ELF-1 (cell line): ENCODE measurements at regions not wholly inside any gene's neighbourhood (a gene's known extent, or its start where the extent isn't known, plus 50 kb on each side); places are given as distances from the start of the nearest gene placed in this dataset.

ENCODE experiments used
- DNase-seq: peaks from one replicate; pipeline ENCODE4 v3.0.0-alpha.2; 2016; ENCODE audit warnings: low read depth, low spot score

- DNase-seq: no peak
Observed at GRCh38 chr6:81476881-81477280, 275.6 kb downstream of the TENT5A start.

GRCh38 chr6:81475646-81476045 lies 276.8 kb downstream of the TENT5A start:
- no peak for DNase-seq

- DNase-seq: peak; percentile 5
Observed at GRCh38 chr6:81465859-81466258, 286.6 kb downstream of the TENT5A start.

GRCh38 chr6:81456416-81456815 lies 296.1 kb downstream of the TENT5A start:
- DNase-seq: no peak

- no peak for DNase-seq
Observed at GRCh38 chr6:81455641-81456040, 296.8 kb downstream of the TENT5A start.

GRCh38 chr6:81451787-81452186 lies 300.7 kb downstream of the TENT5A start:
- DNase-seq: no peak

GRCh38 chr6:81450180-81450579 lies 302.3 kb downstream of the TENT5A start:
- DNase-seq: no peak

- DNase-seq: no peak
Observed at GRCh38 chr6:81446509-81446908, 306.0 kb downstream of the TENT5A start.

- no peak for DNase-seq
Observed at GRCh38 chr6:81439417-81439816, 313.1 kb downstream of the TENT5A start.

GRCh38 chr6:81436990-81437389 lies 315.5 kb downstream of the TENT5A start:
- no peak for DNase-seq

GRCh38 chr6:81413306-81413705 lies 339.2 kb downstream of the TENT5A start:
- no peak for DNase-seq

GRCh38 chr6:81401970-81402690 lies 350.4 kb downstream of the TENT5A start:
- DNase-seq: no peak

GRCh38 chr6:81396916-81397315 lies 355.6 kb downstream of the TENT5A start:
- no peak for DNase-seq

- no peak for DNase-seq
Observed at GRCh38 chr6:81387163-81387562, 365.3 kb downstream of the TENT5A start.

- DNase-seq: no peak
Observed at GRCh38 chr6:81384921-81385320, 367.6 kb downstream of the TENT5A start.

GRCh38 chr6:81383472-81383871 lies 369.0 kb downstream of the TENT5A start:
- no peak for DNase-seq

- no peak for DNase-seq
Observed at GRCh38 chr6:81382852-81383251, 369.6 kb downstream of the TENT5A start.

- DNase-seq: no peak
Observed at GRCh38 chr6:81381382-81381916, 371.0 kb downstream of the TENT5A start.

- DNase-seq: no peak
Observed at GRCh38 chr6:81380718-81381338, 371.7 kb downstream of the TENT5A start.

GRCh38 chr6:81376745-81377144 lies 375.7 kb downstream of the TENT5A start:
- no peak for DNase-seq

- DNase-seq: no peak
Observed at GRCh38 chr6:81373414-81373813, 379.1 kb downstream of the TENT5A start.

- no peak for DNase-seq
Observed at GRCh38 chr6:81371930-81372329, 380.6 kb downstream of the TENT5A start.

- no peak for DNase-seq
Observed at GRCh38 chr6:81366972-81367371, 385.5 kb downstream of the TENT5A start.
